Pulmonary artery endothelial cell (primary cell): ENCODE measurements at regions not wholly inside any gene's neighbourhood (a gene's known extent, or its start where the extent isn't known, plus 50 kb on each side); places are given as distances from the start of the nearest gene placed in this dataset.

Experiments used
- DNase-seq: peaks from one replicate; pipeline ENCODE4 v3.0.0-alpha.2; 2011; ENCODE audit warnings: low read depth, low spot score

GRCh38 chr15:46701896-46702295 is 1015.4 kb upstream of the SEMA6D start:
- no peak for DNase-seq

GRCh38 chr15:46703020-46703861 is 1014.1 kb upstream of the SEMA6D start:
- no peak for DNase-seq

GRCh38 chr15:46703871-46704637 is 1013.3 kb upstream of the SEMA6D start:
- DNase-seq: no peak

- DNase-seq: no peak
Measured at GRCh38 chr15:46707452-46707851, 1009.9 kb upstream of the SEMA6D start.

GRCh38 chr15:46708226-46708625 is 1009.1 kb upstream of the SEMA6D start:
- no peak for DNase-seq

- DNase-seq: no peak
Measured at GRCh38 chr15:46709460-46710083, 1007.7 kb upstream of the SEMA6D start.

GRCh38 chr15:46710401-46710960 is 1006.8 kb upstream of the SEMA6D start:
- no peak for DNase-seq

- no peak for DNase-seq
Measured at GRCh38 chr15:46713045-46713444, 1004.3 kb upstream of the SEMA6D start.

- no peak for DNase-seq
Measured at GRCh38 chr15:46714950-46715349, 1002.4 kb upstream of the SEMA6D start.

GRCh38 chr15:46723308-46723707 is 994.0 kb upstream of the SEMA6D start:
- DNase-seq: no peak

GRCh38 chr15:46732060-46732459 is 985.2 kb upstream of the SEMA6D start:
- no peak for DNase-seq

GRCh38 chr15:46735115-46735514 is 982.2 kb upstream of the SEMA6D start:
- DNase-seq: no peak

- DNase-seq: no peak
Measured at GRCh38 chr15:46751303-46751702, 966.0 kb upstream of the SEMA6D start.

GRCh38 chr15:46753946-46754345 is 963.4 kb upstream of the SEMA6D start:
- no peak for DNase-seq

- DNase-seq: no peak
Measured at GRCh38 chr15:46763091-46763490, 954.2 kb upstream of the SEMA6D start.

- no peak for DNase-seq
Measured at GRCh38 chr15:46764851-46765250, 952.5 kb upstream of the SEMA6D start.

- DNase-seq: no peak
Measured at GRCh38 chr15:46766021-46766420, 951.3 kb upstream of the SEMA6D start.

GRCh38 chr15:46768287-46768686 is 949.0 kb upstream of the SEMA6D start:
- no peak for DNase-seq

- DNase-seq: no peak
Measured at GRCh38 chr15:46773016-46773415, 944.3 kb upstream of the SEMA6D start.

- no peak for DNase-seq
Measured at GRCh38 chr15:46778876-46779275, 938.4 kb upstream of the SEMA6D start.

- DNase-seq: no peak
Measured at GRCh38 chr15:46786590-46787285, 930.6 kb upstream of the SEMA6D start.
